NCI-H187 (cell line): ENCODE measurements at regions not wholly inside any gene's neighbourhood (a gene's known extent, or its start where the extent isn't known, plus 50 kb on each side); places are given as distances from the start of the nearest gene placed in this dataset.
"Not testable (repeated sequence)": the region's sequence is repeated elsewhere in the genome, so short reads cannot be mapped to it uniquely, and the experiment has no call there.

Experiments used
- DNase-seq, 2 experiments: peaks; one replicate each; lab custom pipeline; 2025; lab: John Stamatoyannopoulos, UW

DNA sequence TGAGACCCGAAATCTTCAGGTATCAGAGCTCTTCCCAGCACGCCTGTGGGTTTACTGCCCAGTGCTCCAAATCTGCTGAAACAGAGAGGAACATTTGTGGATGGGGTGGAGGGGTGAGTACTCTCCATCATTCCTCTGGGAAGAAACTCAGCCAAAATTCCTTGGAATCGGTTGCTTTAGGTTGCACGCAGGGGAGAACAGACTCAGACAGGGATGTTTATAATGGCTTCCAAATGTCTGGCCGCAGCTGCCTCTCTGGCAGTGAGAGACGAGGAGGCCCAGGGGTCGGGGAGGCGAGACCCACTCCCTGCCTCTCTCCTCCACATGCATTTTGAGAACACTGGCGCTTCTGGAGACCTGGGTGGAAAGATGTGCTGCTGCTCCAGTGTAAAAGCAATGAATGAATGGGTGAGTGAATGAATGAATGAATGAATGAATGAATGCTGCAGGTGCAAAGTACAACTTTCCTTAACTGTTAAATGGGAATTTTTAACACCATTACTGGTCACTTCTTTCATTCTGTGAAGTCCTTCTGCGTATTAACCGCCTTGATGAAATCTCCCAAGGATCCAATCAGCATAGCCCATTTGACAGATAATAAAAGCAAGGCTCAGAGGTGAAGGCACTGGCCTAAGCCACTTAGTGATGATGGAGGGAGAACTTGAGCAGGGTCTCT, 437.4 kb downstream of the MIAT start:
- DNase-seq, result no peak

DNA sequence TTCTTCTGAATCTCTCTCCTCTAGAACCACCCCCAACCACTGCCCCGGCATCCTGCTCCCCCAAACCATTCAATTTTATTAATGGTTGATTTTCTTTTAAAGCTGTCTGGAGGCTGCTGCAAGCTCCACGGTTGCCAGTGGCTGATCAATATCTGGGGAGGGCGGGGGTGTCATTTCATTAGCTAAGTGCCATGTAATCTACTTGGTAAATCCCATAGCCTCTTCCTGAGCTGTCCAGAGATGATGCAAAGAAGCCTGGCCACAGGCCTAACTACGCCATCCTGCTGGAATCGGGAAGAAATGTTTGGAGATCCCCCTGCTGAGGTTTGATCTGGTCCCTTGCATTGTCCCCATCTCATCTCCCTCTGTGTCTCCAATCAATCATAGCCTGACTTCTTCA, 440.1 kb downstream of the MIAT start:
- DNase-seq, result no peak

DNA sequence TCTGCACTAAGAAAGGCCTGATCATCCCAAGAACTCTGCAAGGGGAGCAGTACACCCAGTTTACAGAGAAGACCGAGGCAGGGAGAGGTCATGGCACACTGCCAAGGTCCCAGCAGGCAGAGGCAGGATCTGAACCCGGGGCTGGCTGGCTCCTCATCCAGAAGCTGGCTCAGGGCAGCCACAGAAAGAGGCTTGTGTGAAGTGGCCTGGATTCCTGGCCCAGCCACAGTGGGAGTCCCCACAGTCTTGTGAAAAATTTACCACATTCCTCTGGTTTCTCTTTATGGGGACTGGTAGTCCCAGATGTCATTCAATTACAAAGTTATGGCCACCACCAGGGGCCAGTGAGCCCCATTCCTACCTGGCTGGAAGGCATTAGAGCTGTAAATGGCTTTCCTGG, 440.5 kb downstream of the MIAT start:
- DNase-seq, result no peak

DNA sequence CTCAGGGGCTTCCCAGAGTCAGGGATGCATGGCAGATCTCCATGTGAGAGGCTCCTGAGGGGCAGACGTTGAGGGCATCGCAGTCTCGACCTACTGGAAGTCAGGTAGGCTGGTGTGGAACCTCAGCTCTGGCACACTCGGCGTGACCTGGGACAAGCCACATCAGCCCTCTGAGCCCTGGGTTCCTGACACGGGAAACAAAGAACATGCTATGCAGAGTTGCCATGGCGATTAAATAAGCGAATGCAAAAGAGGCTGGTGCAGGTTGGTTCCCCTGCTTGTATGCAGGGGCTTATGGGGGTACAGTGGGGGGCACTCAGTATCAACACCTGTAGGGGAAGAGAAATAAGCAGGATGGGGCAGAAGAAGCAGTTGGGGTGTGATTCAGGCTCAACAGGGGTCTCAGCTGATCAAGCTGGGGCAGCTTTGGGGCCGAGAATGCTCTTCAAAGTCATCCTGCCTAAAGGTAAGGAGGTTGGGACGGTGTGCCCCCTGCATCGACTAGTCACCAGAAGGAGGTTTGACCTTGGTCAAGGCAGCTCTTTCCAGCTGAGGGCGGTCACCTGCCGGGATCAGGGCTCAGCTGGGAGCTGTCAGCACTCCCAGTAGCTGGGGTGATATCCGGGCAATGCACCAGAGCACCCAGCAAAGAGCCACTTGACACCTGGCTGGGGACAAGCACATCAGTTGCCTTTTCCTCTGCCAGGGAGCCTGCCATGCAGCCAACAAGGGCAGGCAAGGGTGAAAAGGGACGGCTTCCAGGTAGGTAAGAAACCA, 442.7 kb downstream of the MIAT start:
- no peak for DNase-seq

DNA sequence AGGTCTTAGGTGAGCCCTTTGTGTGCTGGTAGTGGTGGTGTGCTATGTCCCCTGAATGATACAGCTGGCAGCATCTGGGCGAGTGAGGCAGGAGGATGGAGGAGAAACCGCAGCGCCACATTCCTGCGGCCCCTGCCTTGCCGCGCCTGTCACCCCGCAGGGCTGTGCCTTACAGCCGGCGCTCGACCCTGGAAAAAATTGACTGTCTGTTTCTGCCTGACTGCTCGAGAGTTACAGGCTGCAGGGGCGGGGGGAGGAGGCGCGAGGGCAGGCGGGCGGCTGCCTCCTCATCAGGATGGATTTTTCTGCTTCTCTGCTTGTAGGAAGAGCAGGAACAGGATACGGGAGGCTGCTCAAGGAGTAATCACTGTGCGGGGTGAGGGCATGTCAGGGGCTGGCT, 443.4 kb downstream of the MIAT start:
- DNase-seq, result no peak

DNA sequence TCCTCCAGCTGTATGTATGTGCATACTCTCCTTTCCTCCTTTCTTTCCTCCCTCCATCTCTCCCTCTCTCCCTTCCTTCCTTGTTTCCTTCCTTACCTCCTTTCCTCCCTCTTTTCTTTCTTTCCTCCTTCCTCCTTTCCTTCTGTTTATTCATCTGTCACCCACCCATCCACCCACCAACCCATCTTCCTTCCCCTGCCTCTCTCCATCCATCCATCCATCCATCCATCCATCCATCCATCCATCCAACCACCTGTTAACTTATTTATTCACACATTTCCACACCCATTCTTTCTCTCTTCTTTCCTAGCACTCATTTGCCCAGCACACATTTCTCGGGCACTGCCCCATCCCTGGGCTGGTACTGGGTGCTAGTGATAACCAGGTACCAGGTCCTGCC, 443.9 kb downstream of the MIAT start:
- no peak for DNase-seq

DNA sequence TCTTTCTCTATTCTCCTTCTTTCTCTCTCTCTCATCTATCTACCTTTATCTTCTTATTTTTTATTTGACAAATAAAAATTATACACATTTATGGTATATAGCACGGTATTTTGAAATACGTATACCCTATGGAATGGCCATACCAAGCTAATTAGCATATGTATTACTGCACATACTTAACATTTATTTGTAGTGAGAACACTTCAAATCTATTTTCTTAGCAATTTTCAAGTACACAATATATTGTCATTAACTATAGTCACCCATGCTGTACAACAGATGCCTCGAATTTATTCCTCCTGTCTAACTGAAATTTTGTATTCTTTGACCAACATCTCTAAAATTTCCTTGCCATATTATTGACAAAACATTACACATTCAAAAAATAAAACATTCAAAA, 447.1 kb downstream of the MIAT start:
- no peak for DNase-seq

DNA sequence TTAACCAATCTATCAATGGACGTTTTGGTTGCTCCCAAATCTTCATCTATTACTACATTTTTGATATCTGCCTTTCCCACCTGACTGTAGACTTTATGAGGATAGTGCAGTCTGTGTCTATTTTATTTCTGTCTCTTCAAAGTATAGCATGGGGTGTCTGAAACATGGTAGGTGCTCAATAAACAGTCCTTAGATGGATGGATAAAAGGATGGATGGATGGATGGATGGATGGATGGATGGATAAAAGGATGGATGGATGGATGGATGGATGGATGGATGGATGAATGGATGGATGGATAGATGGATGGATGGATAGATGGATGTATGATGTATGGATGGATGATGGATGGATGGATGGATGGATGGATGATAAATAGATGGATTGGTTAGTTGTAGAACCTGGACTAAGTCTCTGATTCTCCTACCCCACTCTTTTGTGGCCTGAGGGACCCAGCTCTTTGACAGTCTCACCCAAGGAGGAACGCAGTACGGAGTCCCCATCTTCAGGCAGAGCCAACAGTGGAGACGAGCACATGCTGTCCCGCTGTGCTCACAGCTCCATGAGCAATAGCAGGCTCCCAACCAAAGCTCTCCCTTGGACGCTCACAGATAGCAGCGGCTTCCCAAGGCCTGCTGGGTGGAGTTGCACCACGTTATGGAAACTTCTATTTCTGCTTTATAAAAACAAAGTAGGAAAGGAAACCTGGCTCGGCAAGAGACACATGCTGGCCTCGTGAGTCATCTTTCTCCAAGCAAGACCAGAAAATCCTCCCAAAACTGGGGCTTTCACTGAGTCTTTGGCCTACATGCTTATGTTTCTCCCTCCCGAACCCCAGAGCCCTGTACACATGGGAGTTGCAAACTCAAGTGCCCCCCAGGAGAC, 448.0 kb downstream of the MIAT start:
- no peak for DNase-seq

DNA sequence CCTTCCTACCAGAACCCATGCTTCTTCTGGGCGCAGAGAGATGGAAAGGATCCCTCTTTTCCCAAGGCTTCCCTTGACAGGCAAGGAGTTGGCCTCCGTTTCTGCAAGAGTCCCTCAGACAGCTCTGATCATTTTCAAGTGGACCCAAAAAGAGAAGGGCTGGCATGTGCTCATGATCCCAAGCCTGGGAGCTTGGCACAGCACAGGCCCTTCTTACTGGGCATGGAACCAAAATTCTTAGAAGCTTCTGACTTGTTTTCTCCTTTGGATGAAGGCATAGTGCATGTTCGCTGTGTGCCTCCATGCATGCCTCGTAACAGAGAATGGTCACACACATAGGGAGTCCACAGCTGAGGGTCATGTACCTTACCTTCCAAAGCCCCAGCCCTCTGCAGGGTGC, 449.6 kb downstream of the MIAT start:
- no peak for DNase-seq

DNA sequence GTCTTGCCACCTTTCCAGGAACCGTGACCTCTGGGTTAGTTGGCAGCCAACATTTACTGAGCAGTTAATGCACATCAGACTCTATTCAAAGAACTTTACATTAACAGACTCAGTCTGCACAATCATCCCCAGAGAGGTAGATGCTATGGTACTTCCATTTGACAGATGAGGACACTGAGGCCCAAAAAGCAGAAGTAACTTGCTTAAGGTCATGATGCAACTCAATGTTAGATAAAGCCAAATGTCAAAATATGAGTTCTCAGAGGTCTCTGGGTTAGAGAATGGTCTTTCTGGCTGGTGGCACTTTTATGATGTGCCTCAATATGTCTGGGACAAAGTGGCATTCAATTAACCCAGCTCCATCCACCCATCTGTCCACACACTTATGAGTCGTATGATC, 450.0 kb downstream of the MIAT start:
- no peak for DNase-seq

DNA sequence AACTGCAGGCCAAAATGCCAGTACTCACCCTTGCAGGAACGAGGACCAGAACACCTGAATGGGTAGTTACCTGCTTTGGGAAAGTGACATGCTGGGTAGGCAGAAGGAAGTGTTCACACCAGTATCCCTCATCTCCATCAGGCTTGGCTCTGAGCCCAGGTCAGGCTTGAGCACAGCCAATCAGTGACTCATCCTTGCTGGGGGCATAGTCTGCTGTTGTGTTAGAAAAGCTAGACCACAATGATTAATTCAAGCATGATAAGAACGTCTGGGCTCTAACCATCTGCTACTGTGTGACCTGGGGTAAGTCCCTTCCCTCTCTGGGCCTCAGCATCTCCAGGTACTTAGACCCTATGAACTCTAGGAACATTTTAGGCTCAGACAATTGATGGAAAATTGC, 450.4 kb downstream of the MIAT start:
- DNase-seq, result no peak

DNA sequence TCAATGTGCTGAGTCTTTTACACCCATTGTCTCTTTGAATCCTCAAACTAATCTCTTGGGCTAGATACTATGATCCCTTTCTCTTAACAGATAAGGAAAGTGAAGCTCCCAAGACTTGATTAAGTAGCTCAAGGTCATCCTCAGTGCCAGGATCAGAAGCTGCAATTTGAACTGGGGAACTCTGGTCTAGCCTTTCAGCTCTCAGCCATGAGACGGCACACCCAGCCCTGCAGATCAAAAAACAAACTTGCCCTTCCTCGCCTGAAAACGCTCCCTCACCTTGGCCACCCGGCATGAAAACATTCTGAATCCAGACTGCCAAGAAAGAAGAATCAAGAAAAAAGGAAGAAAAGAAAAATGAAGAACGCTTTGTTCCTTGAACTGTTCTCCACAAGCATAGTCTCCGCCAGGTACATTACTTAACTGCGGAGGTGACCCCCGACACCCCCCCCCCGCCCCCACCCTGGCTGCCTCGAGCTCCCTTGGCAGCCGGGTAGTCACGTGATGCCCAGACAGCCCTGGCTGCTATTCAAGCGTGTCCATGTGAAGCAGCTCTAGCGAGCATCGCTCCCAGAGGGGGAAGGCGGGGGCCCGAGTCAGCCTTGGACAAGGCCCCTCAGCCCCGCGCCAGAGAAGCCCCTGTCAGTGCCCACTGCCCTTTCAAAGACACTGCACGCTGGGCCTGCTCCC, 451.2 kb downstream of the MIAT start:
- no peak for DNase-seq

DNA sequence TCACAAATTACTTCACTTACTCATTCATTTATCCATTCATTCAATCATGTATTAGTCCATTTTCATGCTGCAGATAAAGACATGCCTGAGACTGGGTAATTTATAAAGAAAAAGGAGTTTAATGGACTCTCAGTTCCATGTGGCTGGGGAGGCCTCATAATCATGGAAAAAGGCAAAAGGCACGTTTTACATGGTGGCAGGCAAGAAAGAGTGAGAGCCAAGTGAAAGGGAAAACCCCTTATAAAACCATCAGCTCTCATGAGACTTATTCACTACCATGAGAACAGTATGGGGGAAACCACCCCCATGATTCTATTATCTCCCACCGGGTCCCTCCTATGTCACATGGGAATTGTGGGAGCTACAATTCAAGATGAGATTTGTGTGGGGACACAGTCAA, 452.0 kb downstream of the MIAT start:
- not testable (repeated sequence) for DNase-seq

DNA sequence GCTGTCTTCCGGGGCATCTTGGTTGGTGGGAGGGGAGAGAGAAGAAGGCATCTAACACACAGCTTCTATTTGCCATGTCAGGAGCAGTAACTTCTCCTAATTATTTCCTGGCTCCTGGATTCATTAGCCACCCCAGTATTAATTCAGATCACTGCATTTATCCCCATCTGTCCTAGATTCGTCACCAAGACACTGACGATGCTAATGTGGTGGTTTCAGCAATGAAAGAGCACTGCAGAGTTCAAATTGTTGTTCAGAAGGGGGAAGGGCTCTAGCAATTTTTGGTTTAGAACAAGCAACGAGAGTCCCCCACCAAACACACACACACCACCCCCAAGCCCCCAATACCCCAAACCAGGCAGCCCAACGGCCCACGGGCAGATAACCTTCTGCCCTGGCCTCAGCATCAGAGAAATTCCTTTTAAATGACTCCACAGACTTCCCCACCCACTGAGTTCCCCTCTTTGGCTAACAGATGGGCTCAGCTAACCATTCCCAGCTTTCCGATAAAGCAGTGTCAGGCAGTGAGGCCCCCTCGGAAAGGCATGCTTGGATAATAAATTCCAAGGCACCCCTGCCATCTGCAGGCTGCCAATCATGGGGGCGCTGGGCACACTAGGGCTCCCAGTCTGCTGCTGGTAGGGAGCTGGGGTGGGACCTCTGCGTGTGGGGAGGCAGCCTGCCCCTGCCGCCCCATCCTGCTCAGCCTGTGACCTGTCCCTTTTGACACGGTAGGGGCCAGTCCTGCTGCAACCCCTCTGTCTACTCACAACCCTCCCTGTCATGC, 453.5 kb downstream of the MIAT start:
- DNase-seq, result no peak

DNA sequence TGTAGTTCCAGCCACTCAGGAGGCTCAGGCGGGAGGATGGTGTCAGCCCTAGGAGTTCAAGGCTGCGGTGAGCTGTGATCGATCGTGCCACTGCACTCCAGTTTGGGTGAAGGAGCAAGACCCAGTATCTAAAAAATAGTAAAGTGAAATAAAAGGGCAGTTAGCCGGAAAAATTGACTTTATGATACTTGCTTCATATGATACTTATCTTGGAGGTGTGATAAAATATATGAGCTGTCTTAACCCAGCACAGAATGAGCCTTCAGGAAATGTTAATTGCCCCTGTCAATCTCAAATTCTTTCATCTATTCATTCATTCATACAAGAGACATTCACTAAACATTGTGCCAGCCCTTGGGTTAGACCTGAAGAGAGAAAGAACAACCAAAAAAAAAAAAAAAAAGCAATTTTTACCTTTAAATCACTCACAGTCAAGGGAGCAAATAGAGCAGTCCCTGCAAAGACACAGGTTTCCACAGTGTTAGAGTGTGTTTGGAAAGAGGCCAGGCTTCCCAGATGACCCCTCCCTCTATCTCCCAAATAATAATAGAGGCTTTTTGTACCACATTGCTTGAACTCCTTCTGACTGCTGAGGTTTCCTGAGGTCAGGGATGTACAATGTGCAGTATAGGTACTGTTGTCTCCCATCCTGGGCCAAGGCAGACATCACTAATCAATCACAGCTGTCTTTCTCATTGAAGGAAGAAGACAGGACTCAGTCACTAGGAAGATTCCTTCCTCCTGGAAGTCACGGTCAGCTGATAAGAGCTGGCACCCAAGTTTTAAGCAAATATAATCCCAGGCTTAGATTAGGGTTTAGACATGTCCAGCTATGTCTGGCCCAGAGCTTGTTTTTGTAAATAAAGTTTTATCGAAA, 454.6 kb downstream of the MIAT start:
- no peak for DNase-seq

DNA sequence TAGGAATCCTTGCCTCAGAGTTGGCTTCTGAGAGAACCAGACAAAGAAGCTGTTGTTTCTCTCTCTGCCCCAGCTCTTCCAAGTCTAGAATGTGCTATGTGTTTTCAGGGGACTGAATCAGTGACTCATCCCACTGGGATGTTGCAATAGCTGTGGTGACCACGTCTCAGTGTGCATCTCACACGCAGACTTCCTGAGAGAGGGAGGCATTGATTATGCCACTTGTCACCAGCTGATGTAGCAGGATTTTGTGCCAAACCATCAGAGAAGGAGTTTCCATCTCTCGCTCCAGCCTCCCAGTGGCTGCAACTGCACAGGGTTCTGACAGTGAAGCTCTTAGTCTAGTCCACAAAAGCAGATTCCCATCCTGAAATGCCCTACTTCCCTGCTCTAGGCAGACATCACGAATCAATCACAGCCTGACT, 455.8 kb downstream of the MIAT start:
- DNase-seq, result no peak

DNA sequence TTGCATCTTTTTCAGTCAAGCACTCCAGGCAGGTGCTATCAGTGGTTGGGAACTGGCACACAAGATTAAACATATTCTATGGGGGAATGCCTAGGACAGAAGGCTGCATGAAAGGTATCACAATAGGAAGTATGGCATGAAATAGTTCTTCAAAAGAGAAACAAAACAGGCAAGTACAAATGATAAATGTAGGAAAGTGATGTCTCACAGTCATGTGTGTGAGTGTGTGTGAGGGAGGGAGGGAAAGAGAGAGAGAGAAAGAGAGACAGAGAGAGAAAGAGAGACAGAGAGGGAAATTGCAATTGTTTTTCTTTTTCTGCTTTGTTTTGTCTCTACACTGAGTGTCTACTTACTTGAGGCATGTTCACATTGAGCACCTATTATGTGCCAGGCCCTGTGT, 456.3 kb downstream of the MIAT start:
- DNase-seq, result no peak

DNA sequence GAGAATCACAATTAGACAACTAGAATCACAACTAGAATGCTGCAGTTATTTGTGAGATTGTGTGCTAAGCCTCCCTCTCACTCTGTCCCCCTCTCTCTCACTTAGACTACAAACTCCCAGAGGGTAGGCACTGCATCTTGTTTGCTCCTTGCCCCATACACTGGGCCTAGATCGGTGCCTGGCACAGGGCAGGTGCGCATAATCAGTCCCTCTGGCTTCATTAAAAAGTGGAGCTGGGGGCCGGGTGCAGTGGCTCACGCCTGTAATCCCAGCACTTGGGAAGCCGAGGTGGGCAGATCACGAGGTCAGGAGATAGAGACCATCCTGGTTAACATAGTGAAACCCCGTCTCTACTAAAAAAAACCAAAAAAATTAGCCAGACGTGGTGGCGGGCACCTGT, 456.8 kb downstream of the MIAT start:
- no peak for DNase-seq

DNA sequence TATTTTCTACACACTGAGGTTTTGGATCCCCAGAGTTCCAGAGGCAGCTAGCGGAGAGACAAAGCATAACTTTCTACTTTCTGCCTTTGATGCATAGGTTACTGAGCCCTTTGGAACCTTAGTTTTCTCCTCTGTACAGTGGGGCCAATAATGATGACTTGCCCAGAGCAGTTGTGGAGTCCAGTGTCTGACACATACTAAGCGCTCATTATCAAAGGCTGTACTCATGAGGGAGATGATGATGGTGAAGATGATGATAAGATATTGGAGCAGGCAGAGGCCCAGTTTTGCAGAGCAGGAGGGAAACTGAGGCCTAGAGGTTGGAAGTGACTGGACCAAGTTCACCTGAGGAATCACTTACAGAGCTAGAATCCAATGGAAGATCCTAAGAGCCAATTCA, 458.0 kb downstream of the MIAT start:
- no peak for DNase-seq

DNA sequence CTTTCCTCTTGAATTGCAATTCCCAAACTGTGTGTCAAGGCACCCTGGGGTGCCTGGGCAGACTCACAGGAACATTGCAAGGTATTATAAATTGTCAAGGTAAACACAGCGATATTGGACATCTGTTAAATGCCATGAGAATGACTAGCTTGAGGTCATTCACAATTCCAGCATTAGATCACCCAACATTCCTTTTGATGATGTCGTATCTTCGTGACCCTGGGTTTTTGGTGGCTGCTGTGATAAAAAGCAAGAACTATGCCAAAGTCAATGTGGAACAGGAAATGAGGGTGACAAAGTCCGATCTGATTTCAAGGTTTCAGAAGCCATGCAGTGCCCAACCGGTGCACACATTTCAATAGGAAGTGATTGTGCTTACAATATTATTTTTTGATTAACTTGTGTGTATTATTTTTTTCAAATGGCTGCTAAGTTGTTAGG, 458.4 kb downstream of the MIAT start:
- DNase-seq, result no peak
